AG09309 (cell line): ENCODE measurements at regions not wholly inside any gene's neighbourhood (a gene's known extent, or its start where the extent isn't known, plus 50 kb on each side); places are given as distances from the start of the nearest gene placed in this dataset.

Experiments
- DNase-seq: peaks from one replicate; pipeline ENCODE4 v3.0.0-alpha.2; 2010; ENCODE audit warnings: low read depth
- H3K4me3 ChIP-seq: 2 replicates; pipeline ENCODE4 v1.5.1; 2011; ENCODE audit warnings: mild to moderate bottlenecking, low read depth, low read length, moderate library complexity; ENCODE audit not compliant: control insufficient read depth
- TF ChIP-seq, protein P1 (sequence below): IDR thresholded peaks from 2 replicates; pipeline ENCODE4 v1.5.1; 2011; ENCODE audit warnings: mild to moderate bottlenecking, low read depth, low read length, inconsistent platforms; ENCODE audit not compliant: insufficient read depth, control insufficient read depth; ENCODE audit errors: missing control alignments

DNA sequence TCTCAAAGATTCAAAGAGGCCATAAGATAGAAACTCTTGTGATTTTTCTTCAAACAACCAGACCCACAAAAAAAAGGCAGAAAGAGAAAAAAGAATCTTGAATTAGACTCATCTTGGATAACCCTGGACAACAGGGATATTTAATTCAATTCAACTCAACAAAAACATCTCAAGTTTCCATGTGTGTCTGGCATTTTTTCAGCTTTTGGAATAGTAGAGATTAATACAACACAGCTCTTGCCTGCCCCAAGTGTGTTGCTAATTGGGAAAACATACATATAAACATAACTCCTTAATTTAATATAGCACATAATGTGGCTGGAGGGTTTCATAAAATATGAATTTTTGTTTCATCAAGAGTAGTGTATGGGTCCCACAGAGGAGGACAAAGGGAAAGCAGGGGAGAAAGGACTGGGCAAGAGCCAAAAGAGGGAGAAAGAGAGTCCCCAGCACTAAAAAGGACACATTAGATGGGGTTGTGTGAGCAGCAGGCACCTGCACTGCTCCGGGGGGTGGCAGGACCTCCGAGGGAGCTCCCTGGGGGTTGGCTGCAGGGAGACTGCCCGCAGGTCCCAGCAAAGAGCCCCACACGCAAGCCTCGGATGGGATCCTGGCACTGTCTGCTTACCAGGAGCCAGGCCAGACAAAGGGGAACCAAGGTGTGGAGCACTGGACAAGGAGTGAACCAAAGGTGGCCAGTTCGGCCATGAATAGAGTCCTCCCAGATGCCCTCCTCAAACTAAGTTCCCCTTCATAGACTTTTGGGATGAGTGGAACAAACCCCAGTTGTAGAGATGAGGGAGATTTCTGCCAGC, 65.6 kb upstream of the TMEM72 start:
- TF ChIP-seq, protein P1, sequence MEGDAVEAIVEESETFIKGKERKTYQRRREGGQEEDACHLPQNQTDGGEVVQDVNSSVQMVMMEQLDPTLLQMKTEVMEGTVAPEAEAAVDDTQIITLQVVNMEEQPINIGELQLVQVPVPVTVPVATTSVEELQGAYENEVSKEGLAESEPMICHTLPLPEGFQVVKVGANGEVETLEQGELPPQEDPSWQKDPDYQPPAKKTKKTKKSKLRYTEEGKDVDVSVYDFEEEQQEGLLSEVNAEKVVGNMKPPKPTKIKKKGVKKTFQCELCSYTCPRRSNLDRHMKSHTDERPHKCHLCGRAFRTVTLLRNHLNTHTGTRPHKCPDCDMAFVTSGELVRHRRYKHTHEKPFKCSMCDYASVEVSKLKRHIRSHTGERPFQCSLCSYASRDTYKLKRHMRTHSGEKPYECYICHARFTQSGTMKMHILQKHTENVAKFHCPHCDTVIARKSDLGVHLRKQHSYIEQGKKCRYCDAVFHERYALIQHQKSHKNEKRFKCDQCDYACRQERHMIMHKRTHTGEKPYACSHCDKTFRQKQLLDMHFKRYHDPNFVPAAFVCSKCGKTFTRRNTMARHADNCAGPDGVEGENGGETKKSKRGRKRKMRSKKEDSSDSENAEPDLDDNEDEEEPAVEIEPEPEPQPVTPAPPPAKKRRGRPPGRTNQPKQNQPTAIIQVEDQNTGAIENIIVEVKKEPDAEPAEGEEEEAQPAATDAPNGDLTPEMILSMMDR: no peak
- DNase-seq: no peak
- H3K4me3 ChIP-seq: no peak overlapping the region

GRCh38 chr10:44847110-44847509, 64.0 kb upstream of the TMEM72 start:
- no peak overlapping the region for H3K4me3 ChIP-seq
- TF ChIP-seq, protein P1: no peak
- no peak for DNase-seq

GRCh38 chr10:44848211-44848610, 62.9 kb upstream of the TMEM72 start:
- TF ChIP-seq, protein P1: no peak
- DNase-seq: no peak
- no peak overlapping the region for H3K4me3 ChIP-seq

DNA sequence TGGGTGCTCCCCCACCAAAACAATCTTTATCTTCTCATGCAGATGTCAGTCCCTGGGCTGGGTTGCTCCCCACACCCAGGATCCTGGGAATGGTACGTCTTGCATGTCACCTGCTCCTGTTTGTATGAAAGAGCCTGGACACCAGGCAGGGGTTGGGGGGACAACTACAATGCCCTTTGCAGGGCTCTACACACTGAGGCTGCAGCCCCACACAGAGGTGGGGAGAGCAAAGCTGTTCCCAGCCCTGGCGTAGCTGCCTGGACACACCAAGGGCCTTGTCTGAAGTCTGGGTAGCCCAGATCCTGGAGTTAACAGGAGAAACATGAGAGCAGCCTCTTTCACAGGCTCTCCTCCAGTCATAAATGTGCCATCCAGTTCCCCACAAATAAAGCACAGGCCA, 61.2 kb upstream of the TMEM72 start:
- TF ChIP-seq, protein P1: no peak
- H3K4me3 ChIP-seq: no peak overlapping the region
- no peak for DNase-seq

DNA sequence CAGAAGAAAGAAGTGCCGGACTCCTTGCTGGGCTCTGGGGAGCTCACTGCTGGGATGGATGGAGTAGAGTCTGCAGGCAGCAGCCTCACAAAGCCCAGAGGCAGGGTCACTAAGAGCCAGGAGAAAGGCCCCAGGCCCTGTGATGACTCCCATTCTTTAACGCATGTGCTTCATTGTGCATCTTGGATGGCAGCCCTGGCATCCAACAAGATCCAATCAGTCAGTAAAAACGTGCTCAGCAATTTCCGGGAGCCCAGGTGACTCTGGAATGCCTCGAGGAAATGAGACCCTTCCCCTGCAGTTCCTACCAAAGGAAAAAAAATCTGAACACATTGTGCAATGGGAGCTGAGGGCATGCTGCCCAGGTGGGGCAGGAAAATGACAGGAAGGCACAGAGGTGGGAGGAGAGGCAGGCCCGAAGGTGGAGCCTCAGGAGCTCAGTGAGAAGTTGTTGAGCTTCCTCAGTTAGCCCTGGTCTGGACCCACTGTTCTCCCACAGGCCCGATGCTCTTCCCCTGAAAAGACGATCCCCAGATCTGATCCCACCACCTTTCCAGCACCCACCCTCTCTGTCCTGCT, 60.7 kb upstream of the TMEM72 start:
- no peak overlapping the region for H3K4me3 ChIP-seq
- no peak for DNase-seq
- TF ChIP-seq, protein P1: no peak

GRCh38 chr10:44851413-44851812, 59.7 kb upstream of the TMEM72 start:
- TF ChIP-seq, protein P1: no peak
- DNase-seq: no peak
- H3K4me3 ChIP-seq: no peak overlapping the region

DNA sequence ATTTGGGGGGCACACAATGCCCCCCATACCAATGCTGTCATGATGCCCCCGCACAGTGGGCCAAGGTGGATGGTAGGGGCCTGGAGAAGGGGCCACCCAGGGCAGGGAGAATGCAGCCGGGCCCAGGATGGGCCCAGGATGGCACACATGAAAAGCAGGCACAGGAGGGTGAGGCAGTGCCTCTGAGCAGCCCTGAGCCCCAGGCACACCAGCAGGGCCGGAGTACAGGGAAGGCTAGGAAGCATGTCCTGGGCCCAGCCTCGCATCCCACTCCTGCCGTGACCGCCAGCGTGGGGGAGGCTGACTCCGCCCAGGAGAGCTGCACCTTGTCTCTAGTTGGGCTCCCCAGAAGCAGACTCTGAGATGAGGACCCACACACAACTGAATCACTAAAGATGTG, 59.3 kb upstream of the TMEM72 start:
- no peak overlapping the region for H3K4me3 ChIP-seq
- no peak for DNase-seq
- TF ChIP-seq, protein P1: no peak
